DOHH2 (cell line): ENCODE measurements at regions not wholly inside any gene's neighbourhood (a gene's known extent, or its start where the extent isn't known, plus 50 kb on each side); places are given as distances from the start of the nearest gene placed in this dataset.

ENCODE experiments used
- H3F3A ChIP-seq: fragments of 200-600 bp; sonication (generic), shearing (Covaris generic); 2 replicates; pipeline ENCODE4 v1.6.0; 2016; ENCODE audit warnings: antibody characterized with exemption, mild to moderate bottlenecking; ENCODE audit not compliant: control insufficient read depth, insufficient read depth
- H3K27ac ChIP-seq: fragments of 200-600 bp; sonication (generic); 2 replicates; pipeline ENCODE4 v1.5.1; 2014; ENCODE audit warnings: low read depth, mild to moderate bottlenecking, low read length, moderate library complexity
- H3K27me3 ChIP-seq: fragments of 200-600 bp; sonication (generic); 2 replicates; pipeline ENCODE4 v1.6.1; 2014; ENCODE audit warnings: mild to moderate bottlenecking, low read length, mixed read lengths; ENCODE audit not compliant: control insufficient read depth
- H3K36me3 ChIP-seq: fragments of 200-600 bp; sonication (generic); 2 replicates; pipeline ENCODE4 v1.6.1; 2014; ENCODE audit warnings: mild to moderate bottlenecking, low read length, moderate library complexity, mixed read lengths; ENCODE audit not compliant: control insufficient read depth
- H3K4me1 ChIP-seq: fragments of 200-600 bp; sonication (generic); 2 replicates; pipeline ENCODE4 v1.6.1; 2014; ENCODE audit warnings: mild to moderate bottlenecking, low read length, mixed read lengths; ENCODE audit not compliant: control insufficient read depth
- H3K4me2 ChIP-seq: fragments of 200-600 bp; sonication (generic); 2 replicates; pipeline ENCODE4 v1.6.0; 2014; ENCODE audit warnings: mild to moderate bottlenecking, low read length, moderate library complexity
- H3K4me3 ChIP-seq: fragments of 200-600 bp; sonication (generic); 2 replicates; pipeline ENCODE4 v1.5.1; 2014; ENCODE audit warnings: mild to moderate bottlenecking, low read length, mixed read lengths
- H3K79me2 ChIP-seq: fragments of 200-600 bp; sonication (generic); 2 replicates; pipeline ENCODE4 v1.6.1; 2014; ENCODE audit warnings: mild to moderate bottlenecking, low read length, mixed read lengths; ENCODE audit not compliant: control insufficient read depth
- H3K9me2 ChIP-seq: fragments of 200-600 bp; sonication (generic); replicated peaks from 2 replicates; pipeline ENCODE4 v1.6.1; 2014; ENCODE audit warnings: mild to moderate bottlenecking, low read length, mixed read lengths; ENCODE audit not compliant: control insufficient read depth
- H3K9me3 ChIP-seq: fragments of 200-600 bp; sonication (generic); 2 replicates; pipeline ENCODE4 v1.6.1; 2014; ENCODE audit warnings: antibody characterized with exemption, low read length, mixed read lengths; ENCODE audit not compliant: control insufficient read depth, insufficient read depth
- H4K20me1 ChIP-seq: fragments of 200-600 bp; sonication (generic); 2 replicates; pipeline ENCODE4 v1.6.0; 2014; ENCODE audit warnings: low read depth, mild to moderate bottlenecking, antibody characterized with exemption, low read length, moderate library complexity; ENCODE audit not compliant: control insufficient read depth, insufficient read depth
- CTCF ChIP-seq: fragments of 200-600 bp; sonication (generic); IDR thresholded peaks from one replicate; pipeline ENCODE4 v1.5.1; 2014; ENCODE audit warnings: antibody characterized with exemption, mild to moderate bottlenecking, low read depth, low read length; ENCODE audit not compliant: poor library complexity, severe bottlenecking
- EZH2phosphoT487 ChIP-seq: fragments of 200-600 bp; sonication (generic); IDR thresholded peaks from 2 replicates; pipeline ENCODE4 v1.6.1; 2017; ENCODE audit warnings: borderline replicate concordance, mild to moderate bottlenecking, antibody characterized with exemption, low read length, moderate library complexity, mixed read lengths

- H3K4me2 ChIP-seq, result no peak overlapping the region
- H3K4me3 ChIP-seq, result no peak overlapping the region
- H3K36me3 ChIP-seq, result no peaks in the 10 kb centered on the region
- H3K9me3 ChIP-seq, result no peaks in the 10 kb centered on the region
- no peaks in the 10 kb centered on the region for H3F3A ChIP-seq
- no peaks in the 10 kb centered on the region for H4K20me1 ChIP-seq
- H3K79me2 ChIP-seq, result no peaks in the 10 kb centered on the region
- no peak overlapping the region for H3K27ac ChIP-seq
- H3K4me1 ChIP-seq, result no peaks in the 10 kb centered on the region
- H3K9me2 ChIP-seq, result no peaks in the 10 kb centered on the region
- no peaks in the 10 kb centered on the region for H3K27me3 ChIP-seq
- no peak for TF ChIP-seq CTCF
- no peak for TF ChIP-seq EZH2phosphoT487
Measured at GRCh38 chr9:135373151-135373685, 106.4 kb upstream of the PPP1R26 start.

GRCh38 chr9:135373820-135374219, 105.8 kb upstream of the PPP1R26 start:
- Histone ChIP-seq H4K20me1 (no peaks in the 10 kb centered on the region), H3K9me2 (no peaks in the 10 kb centered on the region), H3K27me3 (no peaks in the 10 kb centered on the region), H3K9me3 (no peaks in the 10 kb centered on the region), H3K79me2 (no peaks in the 10 kb centered on the region), H3K4me1 (no peaks in the 10 kb centered on the region), H3K4me3 (no peak overlapping the region), H3F3A (no peaks in the 10 kb centered on the region), H3K36me3 (no peaks in the 10 kb centered on the region), H3K27ac (no peak overlapping the region), H3K4me2 (no peak overlapping the region)
- no peak for TF ChIP-seq CTCF
- TF ChIP-seq EZH2phosphoT487, result no peak

GRCh38 chr9:135374591-135374990, 105.0 kb upstream of the PPP1R26 start:
- H4K20me1 ChIP-seq, result no peaks in the 10 kb centered on the region
- no peak overlapping the region for H3K4me2 ChIP-seq
- TF ChIP-seq CTCF (no peak), EZH2phosphoT487 (no peak)
- no peaks in the 10 kb centered on the region for H3K36me3 ChIP-seq
- no peaks in the 10 kb centered on the region for H3K27me3 ChIP-seq
- H3K27ac ChIP-seq, result no peak overlapping the region
- H3K9me2 ChIP-seq, result no peaks in the 10 kb centered on the region
- no peak overlapping the region for H3K4me3 ChIP-seq
- H3K79me2 ChIP-seq, result no peaks in the 10 kb centered on the region
- H3F3A ChIP-seq, result no peaks in the 10 kb centered on the region
- no peaks in the 10 kb centered on the region for H3K9me3 ChIP-seq
- no peaks in the 10 kb centered on the region for H3K4me1 ChIP-seq
